Right atrium auricular region (tissue), 2 donors: ENCODE measurements at regions not wholly inside any gene's neighbourhood (a gene's known extent, or its start where the extent isn't known, plus 50 kb on each side); places are given as distances from the start of the nearest gene placed in this dataset.

Source experiments
- DNase-seq: peaks from one replicate; pipeline ENCODE4 v3.0.0-alpha.2; 2019; ENCODE audit warnings: low spot score
- H3K27ac ChIP-seq, 2 donors: fragments of 200-600 bp; sonication (generic); 1 replicate in 1 of 2; 2 replicates in 1 of 2; pipeline ENCODE4 v1.5.1; 2016 to 2019
- H3K27me3 ChIP-seq, 2 donors: fragments of 200-600 bp; sonication (generic); one replicate each; pipeline versions ENCODE4 v1.5.1 to v1.6.0; 2017 to 2019
- H3K36me3 ChIP-seq: fragments of 200-600 bp; sonication (generic); one replicate; pipeline ENCODE4 v1.5.1; 2016
- H3K4me1 ChIP-seq, 2 donors: fragments of 200-600 bp; sonication (generic); one replicate each; pipeline versions ENCODE4 v1.5.1 to v1.6.0; 2017 to 2019
- H3K4me3 ChIP-seq, 2 donors: fragments of 200-600 bp; sonication (generic); 1 replicate in 1 of 2; 2 replicates in 1 of 2; pipeline ENCODE4 v1.5.1; 2017 to 2019; ENCODE audit warnings: mild to moderate bottlenecking in 1 of 2, moderate library complexity in 1 of 2
- H3K9me3 ChIP-seq, 2 donors: fragments of 200-600 bp; sonication (generic); one replicate each; pipeline ENCODE4 v1.5.1; 2019
- TF ChIP-seq, protein P1 (sequence below), 2 donors: fragments of 200-600 bp; sonication (generic); IDR thresholded peaks; one replicate each; pipeline ENCODE4 v1.5.1; 2019; ENCODE audit warnings: antibody characterized with exemption in 2 of 2

DNA sequence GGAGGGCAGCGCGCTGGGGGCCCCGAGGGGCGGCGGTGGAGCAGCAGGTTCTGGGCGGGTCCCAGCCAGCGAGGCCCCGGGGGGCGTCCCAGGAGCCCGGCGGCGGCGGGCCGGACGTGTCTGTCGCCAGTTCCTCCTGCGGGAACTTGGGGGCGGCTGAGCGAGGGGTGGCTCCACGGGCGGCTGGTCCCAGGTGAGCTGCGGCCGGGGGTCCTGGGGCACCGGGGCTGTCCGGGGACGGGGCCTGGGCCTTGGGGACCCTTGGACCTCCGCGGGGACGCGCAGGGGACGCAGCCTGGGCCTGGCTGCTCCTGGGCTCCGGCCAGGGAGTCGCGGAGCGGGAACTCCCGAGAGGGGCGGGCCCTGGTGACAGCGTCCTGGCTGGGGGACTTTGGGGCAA lies 54.2 kb upstream of the ZNF267 start:
- Histone ChIP-seq H3K36me3 (no peaks in the 10 kb centered on the region), H3K27me3 (no peaks in the 10 kb centered on the region), H3K9me3 (peaks cover 0 to 7% of the 10 kb centered on the region in 2 donors), H3K4me1 (no peaks in the 10 kb centered on the region), H3K4me3 (no peak overlapping the region), H3K27ac (no peak overlapping the region)
- no peak for DNase-seq
- TF ChIP-seq, protein P1, sequence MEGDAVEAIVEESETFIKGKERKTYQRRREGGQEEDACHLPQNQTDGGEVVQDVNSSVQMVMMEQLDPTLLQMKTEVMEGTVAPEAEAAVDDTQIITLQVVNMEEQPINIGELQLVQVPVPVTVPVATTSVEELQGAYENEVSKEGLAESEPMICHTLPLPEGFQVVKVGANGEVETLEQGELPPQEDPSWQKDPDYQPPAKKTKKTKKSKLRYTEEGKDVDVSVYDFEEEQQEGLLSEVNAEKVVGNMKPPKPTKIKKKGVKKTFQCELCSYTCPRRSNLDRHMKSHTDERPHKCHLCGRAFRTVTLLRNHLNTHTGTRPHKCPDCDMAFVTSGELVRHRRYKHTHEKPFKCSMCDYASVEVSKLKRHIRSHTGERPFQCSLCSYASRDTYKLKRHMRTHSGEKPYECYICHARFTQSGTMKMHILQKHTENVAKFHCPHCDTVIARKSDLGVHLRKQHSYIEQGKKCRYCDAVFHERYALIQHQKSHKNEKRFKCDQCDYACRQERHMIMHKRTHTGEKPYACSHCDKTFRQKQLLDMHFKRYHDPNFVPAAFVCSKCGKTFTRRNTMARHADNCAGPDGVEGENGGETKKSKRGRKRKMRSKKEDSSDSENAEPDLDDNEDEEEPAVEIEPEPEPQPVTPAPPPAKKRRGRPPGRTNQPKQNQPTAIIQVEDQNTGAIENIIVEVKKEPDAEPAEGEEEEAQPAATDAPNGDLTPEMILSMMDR (IDR thresholded peaks at IDR 0.05) = no peak

DNA sequence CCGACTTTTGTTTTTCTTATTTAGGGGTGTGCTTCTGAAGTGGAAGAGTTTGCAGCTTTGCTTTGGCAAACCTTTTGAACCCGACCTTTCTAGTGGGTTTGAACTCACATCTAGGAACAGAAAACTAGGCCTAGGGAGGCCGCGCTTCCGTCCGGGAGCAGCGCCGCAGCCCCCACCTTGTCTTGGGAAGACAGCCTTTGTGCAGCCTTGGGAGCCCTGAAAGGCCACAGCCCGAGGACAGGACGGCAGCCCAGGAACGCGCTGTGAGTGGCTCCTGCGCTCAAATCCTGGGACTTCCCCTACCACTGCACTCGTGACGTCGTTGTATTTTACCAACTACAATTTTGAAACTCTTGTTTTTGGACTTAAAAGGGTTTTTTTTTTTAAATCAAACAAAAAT lies 53.7 kb upstream of the ZNF267 start:
- TF ChIP-seq, protein P1 (IDR thresholded peaks at IDR 0.05) = no peak
- Histone ChIP-seq H3K9me3 (peaks cover 0 to 7% of the 10 kb centered on the region in 2 donors), H3K36me3 (no peaks in the 10 kb centered on the region), H3K4me3 (no peak overlapping the region), H3K27ac (no peak overlapping the region), H3K4me1 (no peaks in the 10 kb centered on the region), H3K27me3 (no peaks in the 10 kb centered on the region)
- DNase-seq = no peak
